ENCODE measurements at regions not wholly inside any gene's neighbourhood (a gene's known extent, or its start where the extent isn't known, plus 50 kb on each side); places are given as distances from the start of the nearest gene placed in this dataset.

GRCh38 chr7:56493704-56494450 lies 377.7 kb upstream of the NUPR2 start:
- H3K27ac ChIP-seq (replicated peaks in 1 of 4), result no peak overlapping the region
- H3K9me3 ChIP-seq, result peaks cover 0 to 59% (median 35%) of the 10 kb centered on the region in 4 donors
- no peak overlapping the region for H3K4me3 ChIP-seq
- 65% methylated on average over 6 of the region's 8 CpGs for WGBS
- intact Hi-C loops (cut with DNase I), result no loop called here
- TF ChIP-seq POLR2A (IDR thresholded peaks at IDR 0.05; ENCODE audit: low read depth), result no peak
- TF ChIP-seq POLR2AphosphoS5 (IDR thresholded peaks at IDR 0.05), result no peak
- TF ChIP-seq EP300 (IDR thresholded peaks at IDR 0.05), result no peak
- TF ChIP-seq CTCF (IDR thresholded peaks at IDR 0.05), result no peak
- peak; percentile 81 for DNase-seq (ENCODE audit: extremely low spot score)
- H3K4me1 ChIP-seq, result no peaks in the 10 kb centered on the region
- H3K27me3 ChIP-seq, result no peaks in the 10 kb centered on the region
- H3K36me3 ChIP-seq, result no peaks in the 10 kb centered on the region

- Histone ChIP-seq H3K4me3 (no peak overlapping the region), H3K9me3 (peaks cover 0 to 63% (median 36%) of the 10 kb centered on the region in 4 donors), H3K27me3 (no peaks in the 10 kb centered on the region), H3K4me1 (no peaks in the 10 kb centered on the region), H3K36me3 (no peaks in the 10 kb centered on the region), H3K27ac (replicated peaks in 1 of 4) (no peak overlapping the region)
- intact Hi-C loops (cut with DNase I), result no loop called here
- WGBS, result 92% methylated on average over 4 of the region's 4 CpGs
- no peak for TF ChIP-seq POLR2A (IDR thresholded peaks at IDR 0.05; ENCODE audit: low read depth)
- no peak for TF ChIP-seq CTCF (IDR thresholded peaks at IDR 0.05)
- TF ChIP-seq EP300 (IDR thresholded peaks at IDR 0.05), result no peak
- no peak for TF ChIP-seq POLR2AphosphoS5 (IDR thresholded peaks at IDR 0.05)
- DNase-seq (ENCODE audit: extremely low spot score), result peak; percentile 37
These were observed 377.0 kb upstream of the NUPR2 start for GRCh38 chr7:56493196-56493595.

- no peaks in the 10 kb centered on the region for H3K36me3 ChIP-seq
- H3K27me3 ChIP-seq, result no peaks in the 10 kb centered on the region
- no peak overlapping the region for H3K4me3 ChIP-seq
- no peak for TF ChIP-seq POLR2A (IDR thresholded peaks at IDR 0.05; ENCODE audit: low read depth)
- no peak for TF ChIP-seq POLR2AphosphoS5 (IDR thresholded peaks at IDR 0.05)
- no peak for TF ChIP-seq CTCF (IDR thresholded peaks at IDR 0.05)
- no peak for TF ChIP-seq EP300 (IDR thresholded peaks at IDR 0.05)
- intact Hi-C loops (cut with DNase I), result no loop called here
- no peaks in the 10 kb centered on the region for H3K4me1 ChIP-seq
- H3K27ac ChIP-seq (replicated peaks in 1 of 4), result no peak overlapping the region
- peak; percentile 89 for DNase-seq (ENCODE audit: extremely low spot score)
- WGBS, result 67% methylated on average over 7 of the region's 9 CpGs
- H3K9me3 ChIP-seq, result peaks cover 0 to 62% (median 35%) of the 10 kb centered on the region in 4 donors
These were observed 375.6 kb upstream of the NUPR2 start for GRCh38 chr7:56491636-56492425.

- no peak for TF ChIP-seq EP300 (IDR thresholded peaks at IDR 0.05)
- TF ChIP-seq POLR2A (IDR thresholded peaks at IDR 0.05; ENCODE audit: low read depth), result no peak
- TF ChIP-seq POLR2AphosphoS5 (IDR thresholded peaks at IDR 0.05), result no peak
- no peak for TF ChIP-seq CTCF (IDR thresholded peaks at IDR 0.05)
- WGBS, result 66% methylated on average over 24 of the region's 40 CpGs
- no peak for DNase-seq (ENCODE audit: extremely low spot score)
- no peaks in the 10 kb centered on the region for H3K36me3 ChIP-seq
- H3K27me3 ChIP-seq, result no peaks in the 10 kb centered on the region
- H3K9me3 ChIP-seq, result peaks cover 0 to 74% (median 49%) of the 10 kb centered on the region in 4 donors
- no peak overlapping the region for H3K4me3 ChIP-seq
- no peaks in the 10 kb centered on the region for H3K4me1 ChIP-seq
- intact Hi-C loops (cut with DNase I), result no loop called here
- no peak overlapping the region for H3K27ac ChIP-seq (replicated peaks in 1 of 4)
These were observed 367.8 kb upstream of the NUPR2 start for GRCh38 chr7:56483861-56484550.

All from esophagus muscularis mucosa (tissue), 4 donors.